Superior temporal gyrus (tissue), 1 donor: ENCODE measurements at regions not wholly inside any gene's neighbourhood (a gene's known extent, or its start where the extent isn't known, plus 50 kb on each side); places are given as distances from the start of the nearest gene placed in this dataset.
"Not testable (repeated sequence)": the region's sequence is repeated elsewhere in the genome, so short reads cannot be mapped to it uniquely, and the experiment has no call there.

Experiments used
- DNase-seq: peaks from one replicate; pipeline ENCODE4 v3.0.0-alpha.2; 2016; ENCODE audit errors: extremely low spot score

- not testable (repeated sequence) for DNase-seq
These were observed 674.4 kb downstream of the TLE1 start for GRCh38 chr9:81014945-81015344.

DNA sequence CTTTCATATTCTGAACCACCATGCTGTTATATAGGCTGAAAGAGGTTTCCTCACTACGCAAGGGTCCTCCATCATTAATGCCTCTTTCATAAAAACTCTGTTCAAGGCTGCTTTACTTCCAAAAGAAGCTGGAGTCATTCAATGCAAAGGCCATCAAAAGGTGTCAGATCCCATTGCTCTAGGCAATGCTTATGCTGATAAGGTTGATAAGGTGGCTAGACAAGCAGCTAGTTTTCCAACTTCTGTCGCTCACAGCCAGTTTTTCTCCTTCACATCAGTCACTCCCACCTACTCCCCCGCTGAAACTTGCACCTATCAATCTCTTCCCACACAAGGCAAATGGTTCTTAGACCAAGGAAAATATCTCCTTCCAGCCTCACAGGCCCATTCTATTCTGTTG lies 676.2 kb downstream of the TLE1 start:
- not testable (repeated sequence) for DNase-seq

DNA sequence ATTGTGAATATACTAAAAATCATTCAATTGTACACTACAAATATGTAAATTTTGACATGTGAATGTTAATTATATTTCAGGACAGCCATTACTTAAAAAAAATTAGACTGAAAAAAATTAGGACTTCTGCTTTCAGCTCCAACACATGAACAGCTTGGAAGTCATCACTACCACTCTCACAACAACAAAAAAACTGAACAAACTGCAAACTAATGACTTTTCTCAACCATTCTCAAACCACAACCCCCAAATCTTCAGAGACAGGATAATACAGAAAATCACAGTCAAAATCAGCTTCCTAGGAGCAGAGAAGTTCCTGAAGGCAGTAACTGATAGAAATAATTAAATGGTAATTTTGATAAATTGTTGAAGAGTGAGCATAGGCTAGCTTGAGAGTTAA lies 686.4 kb downstream of the TLE1 start:
- DNase-seq: no peak

- DNase-seq: no peak
These were observed 687.1 kb downstream of the TLE1 start for GRCh38 chr9:81002242-81002641.

DNA sequence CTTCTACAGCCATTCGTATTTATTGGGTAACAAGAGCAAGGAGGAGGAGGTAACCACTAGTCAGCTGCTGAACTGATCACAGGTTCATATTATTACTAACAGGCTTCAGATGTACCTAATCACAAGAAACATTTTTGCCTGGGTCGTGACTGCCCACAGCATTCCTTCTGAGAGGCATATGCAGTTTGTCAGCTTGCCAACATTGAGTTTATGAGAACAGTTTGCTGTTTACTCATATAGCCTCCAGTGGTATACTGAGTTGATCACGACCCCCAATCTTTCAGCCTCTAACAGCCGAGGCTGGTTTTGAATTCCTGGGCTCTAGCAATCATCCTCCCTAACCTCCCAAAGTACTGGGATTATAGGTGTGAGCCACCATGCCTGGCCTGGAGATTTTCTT lies 693.6 kb downstream of the TLE1 start:
- DNase-seq: no peak

DNA sequence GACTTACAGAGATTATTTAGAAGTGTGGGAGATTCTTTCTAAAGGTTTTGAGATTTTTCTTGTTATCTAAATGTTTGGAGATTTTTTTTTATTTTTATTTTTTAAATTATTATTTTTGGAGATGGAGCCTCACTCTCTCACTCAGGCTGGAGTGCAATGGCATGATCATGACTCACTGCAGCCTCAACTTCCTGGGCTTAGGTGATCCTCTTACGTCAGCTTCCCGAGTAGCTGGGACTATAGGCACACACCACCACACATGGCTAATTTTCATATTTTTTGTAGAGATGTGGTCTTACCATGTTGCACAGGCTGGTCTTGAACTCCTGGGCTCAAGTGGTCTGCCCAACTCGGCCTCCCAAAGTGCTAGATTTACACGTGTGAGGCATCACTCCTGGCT lies 694.5 kb downstream of the TLE1 start:
- DNase-seq: no peak

DNA sequence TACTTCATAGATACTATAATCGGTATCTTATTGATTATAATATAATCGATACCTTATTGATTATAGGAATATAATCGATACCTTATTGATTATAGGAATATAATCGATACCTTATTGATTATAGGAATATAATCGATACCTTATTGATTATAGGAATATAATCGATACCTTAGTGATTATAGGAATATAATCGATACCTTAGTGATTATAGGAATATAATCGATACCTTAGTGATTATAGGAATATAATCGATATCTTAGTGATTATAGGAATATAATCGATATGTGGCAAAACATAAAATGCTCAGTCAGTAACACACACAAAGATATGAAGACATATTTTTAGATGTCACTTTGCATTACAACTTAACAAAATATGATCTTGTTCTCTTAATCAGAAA lies 703.8 kb downstream of the TLE1 start:
- not testable (repeated sequence) for DNase-seq

- no peak for DNase-seq
These were observed 712.9 kb downstream of the TLE1 start for GRCh38 chr9:80976403-80976802.

DNA sequence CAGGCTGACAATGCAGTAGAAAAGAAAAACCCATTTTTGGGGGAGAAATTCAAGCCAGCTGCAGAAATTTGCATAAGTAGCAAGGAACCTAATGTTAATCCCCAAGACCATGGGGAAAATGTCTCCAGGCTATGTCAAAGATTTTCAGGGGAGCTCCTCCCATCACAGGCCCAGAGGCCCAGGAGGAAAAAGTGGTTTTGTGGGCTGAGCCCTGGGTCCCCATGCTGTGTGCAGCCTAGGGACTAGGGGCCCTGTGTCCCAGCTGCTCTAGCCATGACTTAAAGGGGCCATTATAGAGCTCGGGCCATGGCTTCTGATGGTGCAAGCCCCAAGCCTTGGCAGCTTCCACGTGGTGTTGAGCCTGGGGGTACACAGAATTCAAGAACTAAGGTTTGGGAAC lies 719.0 kb downstream of the TLE1 start:
- not testable (repeated sequence) for DNase-seq

GRCh38 chr9:80968611-80969010 lies 720.7 kb downstream of the TLE1 start:
- DNase-seq: no peak

- no peak for DNase-seq
These were observed 724.4 kb downstream of the TLE1 start for GRCh38 chr9:80964914-80965313.

DNA sequence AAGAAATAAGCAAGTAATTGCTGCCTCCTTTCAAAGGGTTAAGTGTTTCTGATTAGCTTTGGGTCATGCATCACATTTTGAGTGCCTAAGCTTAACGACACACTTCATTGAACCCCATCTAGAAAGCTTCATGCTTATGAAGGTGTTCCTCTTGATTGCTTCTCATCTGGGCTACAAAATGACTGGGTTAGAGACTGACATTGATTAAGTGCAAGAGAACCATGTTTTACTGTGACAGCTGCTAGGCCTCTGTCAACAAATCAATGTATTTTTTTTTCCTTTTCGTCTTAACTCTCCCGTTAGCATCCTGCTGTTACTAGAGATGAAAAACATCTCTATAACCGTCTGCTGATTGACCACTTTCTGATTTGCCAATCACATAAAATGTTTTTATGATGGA lies 725.0 kb downstream of the TLE1 start:
- DNase-seq: no peak

GRCh38 chr9:80957801-80958200 lies 731.5 kb downstream of the TLE1 start:
- DNase-seq: no peak

- no peak for DNase-seq
These were observed 734.8 kb downstream of the TLE1 start for GRCh38 chr9:80954521-80954920.

GRCh38 chr9:80952363-80952922 lies 736.9 kb downstream of the TLE1 start:
- no peak for DNase-seq

DNA sequence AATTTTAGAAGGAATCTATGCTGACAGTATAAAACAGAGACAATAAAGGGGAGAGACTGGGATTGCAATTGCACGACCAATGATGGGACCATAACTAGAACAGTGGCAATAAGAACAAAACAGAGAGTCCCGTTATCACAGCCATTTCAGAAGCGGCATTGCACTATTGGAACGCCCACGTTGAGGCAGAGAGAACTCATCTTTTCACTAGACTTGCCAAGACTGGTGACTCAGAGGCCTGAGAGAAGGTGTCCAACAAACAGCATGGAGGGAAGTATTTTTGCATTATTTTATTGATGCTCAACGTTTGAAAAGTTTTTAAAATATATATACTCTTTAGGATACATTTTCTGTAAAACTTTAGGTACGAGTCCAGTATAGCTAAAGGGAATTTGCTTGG lies 737.7 kb downstream of the TLE1 start:
- peak; percentile 55 for DNase-seq

DNA sequence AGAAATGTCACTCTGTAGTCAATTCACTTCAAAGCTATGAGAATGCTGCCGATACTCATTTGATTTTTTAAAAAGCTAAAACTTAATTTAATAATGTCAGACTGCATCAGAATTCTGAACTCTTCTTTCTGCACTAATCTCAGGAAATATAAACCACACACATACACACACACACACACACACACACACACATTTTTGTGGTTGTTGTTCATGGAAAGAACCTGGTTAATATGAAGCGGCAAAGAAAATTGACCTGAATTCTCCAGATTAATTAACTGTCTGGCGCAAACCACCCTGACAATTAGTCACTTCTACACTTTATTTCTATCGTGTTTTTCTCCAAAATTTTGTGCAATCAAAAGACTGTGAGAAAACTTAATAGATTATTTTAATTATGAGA lies 740.5 kb downstream of the TLE1 start:
- no peak for DNase-seq

DNA sequence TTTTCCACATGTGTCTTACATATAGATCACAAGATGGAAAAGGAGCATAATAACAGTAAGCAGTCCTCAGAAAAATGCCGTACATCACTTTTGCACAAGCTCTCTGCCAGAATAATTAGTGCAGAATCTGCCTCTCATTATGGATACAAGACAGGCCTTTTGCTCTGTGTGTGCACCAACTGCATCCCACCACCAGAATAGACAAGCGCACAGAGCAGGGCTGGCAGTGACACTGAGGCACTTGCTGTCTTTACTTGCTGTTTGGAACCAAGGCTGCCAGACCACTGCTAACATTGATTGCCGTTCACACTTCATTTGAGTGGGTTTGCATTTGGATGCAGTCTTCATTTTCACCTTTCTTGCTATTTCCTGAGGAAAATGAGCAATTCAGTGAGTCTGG lies 741.3 kb downstream of the TLE1 start:
- no peak for DNase-seq

DNA sequence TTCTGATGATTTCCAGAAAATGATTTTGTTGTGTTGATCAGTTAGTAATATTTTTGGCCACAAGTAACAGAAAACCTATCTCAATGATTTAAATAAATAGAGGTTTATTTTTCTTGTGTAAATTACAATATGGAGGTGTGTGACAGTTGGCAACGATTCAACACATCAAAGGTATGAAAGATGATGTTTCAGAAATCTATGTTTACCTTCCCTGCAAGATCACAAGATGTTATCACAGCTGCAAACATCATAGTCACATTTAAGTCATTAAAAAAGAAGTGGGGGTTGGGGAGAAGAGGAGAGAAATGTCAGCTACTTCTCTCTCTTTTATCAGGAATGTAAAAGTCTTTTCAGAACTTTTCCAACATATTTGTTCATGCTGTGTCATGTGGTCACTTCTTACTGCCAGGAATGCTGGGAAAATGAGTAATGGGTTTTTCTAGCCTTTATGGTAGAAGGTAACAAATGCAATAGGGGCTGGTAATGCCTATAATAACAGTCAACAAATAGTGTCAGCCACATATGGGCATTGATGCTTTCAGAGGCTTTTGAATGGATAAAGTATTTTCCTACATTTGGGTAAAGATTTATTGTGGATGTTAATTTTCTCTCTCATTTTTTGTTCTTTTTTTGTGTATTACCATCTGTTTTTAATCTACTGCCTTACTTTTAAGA lies 742.7 kb downstream of the TLE1 start:
- DNase-seq: no peak

- no peak for DNase-seq
These were observed 743.9 kb downstream of the TLE1 start for GRCh38 chr9:80945436-80945835.

- no peak for DNase-seq
These were observed 751.7 kb downstream of the TLE1 start for GRCh38 chr9:80937645-80938044.

- no peak for DNase-seq
These were observed 755.3 kb downstream of the TLE1 start for GRCh38 chr9:80934095-80934494.

DNA sequence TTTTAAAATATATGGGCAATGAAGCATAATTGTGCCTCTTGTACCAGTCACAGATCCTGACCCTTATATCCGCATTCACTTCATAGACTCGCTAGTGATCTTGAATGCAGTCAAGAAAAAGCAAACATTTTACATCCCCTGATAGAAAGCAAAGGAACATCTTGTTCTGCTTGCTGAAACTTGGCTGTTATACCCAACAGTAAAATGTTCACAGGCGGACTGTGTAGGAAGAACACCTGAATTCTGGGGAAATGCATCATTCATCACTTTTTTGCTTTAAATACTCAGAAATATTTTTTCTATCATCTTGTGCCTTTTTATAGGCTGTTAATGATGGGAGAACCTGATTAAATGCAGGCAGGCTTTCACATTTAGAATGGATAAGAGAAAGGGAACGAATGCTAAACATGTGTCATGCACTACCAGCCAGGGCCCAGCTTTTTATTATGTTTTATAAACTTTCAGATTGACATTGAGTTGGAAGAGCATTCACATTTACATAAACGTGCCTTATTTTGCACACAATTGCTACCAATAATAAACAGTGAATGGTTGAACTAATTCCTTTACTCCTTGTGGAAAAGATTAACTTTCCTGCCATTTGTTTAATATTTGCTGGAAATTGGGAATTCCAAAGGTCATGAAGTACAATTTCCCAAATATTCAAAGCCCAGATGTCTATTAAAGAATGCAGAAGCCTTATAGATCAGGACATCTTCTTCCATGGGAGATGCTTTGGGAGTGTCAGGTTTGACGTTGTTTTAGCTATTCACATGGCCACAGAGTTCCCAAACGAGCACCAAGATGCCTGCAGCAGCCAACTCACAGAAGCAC lies 756.2 kb downstream of the TLE1 start:
- peak; percentile 58 for DNase-seq
